ENCODE measurements at regions not wholly inside any gene's neighbourhood (a gene's known extent, or its start where the extent isn't known, plus 50 kb on each side); places are given as distances from the start of the nearest gene placed in this dataset.

GRCh38 chr16:17861981-17862479 lies 391.3 kb upstream of the XYLT1 start:
- no peak for TF ChIP-seq CTCF (IDR thresholded peaks at IDR 0.05; ENCODE audit: extremely low read depth, low read depth, low read length)
- Histone ChIP-seq H3K79me2 (ENCODE audit: insufficient read depth, low read length) (no peaks in the 10 kb centered on the region), H2AFZ (ENCODE audit: low read length) (no peak overlapping the region), H3K36me3 (ENCODE audit: insufficient read depth, low read length) (no peaks in the 10 kb centered on the region), H3K27me3 (ENCODE audit: insufficient read depth, low read length) (peaks cover 7% of the 10 kb centered on the region), H3K4me2 (ENCODE audit: insufficient read depth, low read length) (no peak overlapping the region), H3K27ac (ENCODE audit: low read depth, low read length) (no peak overlapping the region), H4K20me1 (ENCODE audit: insufficient read depth, low read length) (no peaks in the 10 kb centered on the region), H3K4me1 (ENCODE audit: insufficient read depth, low read length) (no peaks in the 10 kb centered on the region), H3K4me3 (ENCODE audit: insufficient read depth, low read length) (no peak overlapping the region), H3K9me3 (ENCODE audit: low read depth, low read length) (no peaks in the 10 kb centered on the region)
- no peak for DNase-seq (ENCODE audit: insufficient read length, low spot score, missing footprints)

GRCh38 chr16:17858061-17858460 lies 387.3 kb upstream of the XYLT1 start:
- no peaks in the 10 kb centered on the region for H3K79me2 ChIP-seq (ENCODE audit: insufficient read depth, low read length)
- no peak for DNase-seq (ENCODE audit: insufficient read length, low spot score, missing footprints)
- no peak overlapping the region for H3K27ac ChIP-seq (ENCODE audit: low read depth, low read length)
- H3K27me3 ChIP-seq (ENCODE audit: insufficient read depth, low read length), result peaks cover 7% of the 10 kb centered on the region
- H2AFZ ChIP-seq (ENCODE audit: low read length), result no peak overlapping the region
- no peak overlapping the region for H3K4me2 ChIP-seq (ENCODE audit: insufficient read depth, low read length)
- H3K4me3 ChIP-seq (ENCODE audit: insufficient read depth, low read length), result no peak overlapping the region
- H3K36me3 ChIP-seq (ENCODE audit: insufficient read depth, low read length), result no peaks in the 10 kb centered on the region
- H3K9me3 ChIP-seq (ENCODE audit: low read depth, low read length), result no peaks in the 10 kb centered on the region
- no peaks in the 10 kb centered on the region for H4K20me1 ChIP-seq (ENCODE audit: insufficient read depth, low read length)
- H3K4me1 ChIP-seq (ENCODE audit: insufficient read depth, low read length), result no peaks in the 10 kb centered on the region
- TF ChIP-seq CTCF (IDR thresholded peaks at IDR 0.05; ENCODE audit: extremely low read depth, low read depth, low read length), result no peak

- no peaks in the 10 kb centered on the region for H3K9me3 ChIP-seq (ENCODE audit: low read depth, low read length)
- no peaks in the 10 kb centered on the region for H3K36me3 ChIP-seq (ENCODE audit: insufficient read depth, low read length)
- peak; percentile 45 for DNase-seq (ENCODE audit: insufficient read length, low spot score, missing footprints)
- H3K4me2 ChIP-seq (ENCODE audit: insufficient read depth, low read length), result no peak overlapping the region
- peaks cover 19% of the 10 kb centered on the region for H3K27me3 ChIP-seq (ENCODE audit: insufficient read depth, low read length)
- no peak overlapping the region for H3K27ac ChIP-seq (ENCODE audit: low read depth, low read length)
- H3K4me3 ChIP-seq (ENCODE audit: insufficient read depth, low read length), result no peak overlapping the region
- H4K20me1 ChIP-seq (ENCODE audit: insufficient read depth, low read length), result no peaks in the 10 kb centered on the region
- no peak for TF ChIP-seq CTCF (IDR thresholded peaks at IDR 0.05; ENCODE audit: extremely low read depth, low read depth, low read length)
- no peaks in the 10 kb centered on the region for H3K79me2 ChIP-seq (ENCODE audit: insufficient read depth, low read length)
- H2AFZ ChIP-seq (ENCODE audit: low read length), result no peak overlapping the region
- no peaks in the 10 kb centered on the region for H3K4me1 ChIP-seq (ENCODE audit: insufficient read depth, low read length)
Measured at GRCh38 chr16:17853958-17854357, 383.2 kb upstream of the XYLT1 start.

GRCh38 chr16:17852977-17853702 lies 382.4 kb upstream of the XYLT1 start:
- H3K9me3 ChIP-seq (ENCODE audit: low read depth, low read length), result no peaks in the 10 kb centered on the region
- no peak for DNase-seq (ENCODE audit: insufficient read length, low spot score, missing footprints)
- H3K27ac ChIP-seq (ENCODE audit: low read depth, low read length), result no peak overlapping the region
- no peak overlapping the region for H3K4me2 ChIP-seq (ENCODE audit: insufficient read depth, low read length)
- no peaks in the 10 kb centered on the region for H3K79me2 ChIP-seq (ENCODE audit: insufficient read depth, low read length)
- H3K27me3 ChIP-seq (ENCODE audit: insufficient read depth, low read length), result peaks cover 16% of the 10 kb centered on the region
- H2AFZ ChIP-seq (ENCODE audit: low read length), result no peak overlapping the region
- H3K36me3 ChIP-seq (ENCODE audit: insufficient read depth, low read length), result no peaks in the 10 kb centered on the region
- H3K4me1 ChIP-seq (ENCODE audit: insufficient read depth, low read length), result no peaks in the 10 kb centered on the region
- no peaks in the 10 kb centered on the region for H4K20me1 ChIP-seq (ENCODE audit: insufficient read depth, low read length)
- TF ChIP-seq CTCF (IDR thresholded peaks at IDR 0.05; ENCODE audit: extremely low read depth, low read depth, low read length), result no peak
- no peak overlapping the region for H3K4me3 ChIP-seq (ENCODE audit: insufficient read depth, low read length)

Measured in osteoblast (primary cell).